NCI-H2029 treated with DMSO at 0.1 percent for 48 hours (cell line): ENCODE measurements at regions not wholly inside any gene's neighbourhood (a gene's known extent, or its start where the extent isn't known, plus 50 kb on each side); places are given as distances from the start of the nearest gene placed in this dataset.

Experiments
- DNase-seq: peaks from one replicate; lab custom pipeline; 2025; lab: John Stamatoyannopoulos, UW

DNA sequence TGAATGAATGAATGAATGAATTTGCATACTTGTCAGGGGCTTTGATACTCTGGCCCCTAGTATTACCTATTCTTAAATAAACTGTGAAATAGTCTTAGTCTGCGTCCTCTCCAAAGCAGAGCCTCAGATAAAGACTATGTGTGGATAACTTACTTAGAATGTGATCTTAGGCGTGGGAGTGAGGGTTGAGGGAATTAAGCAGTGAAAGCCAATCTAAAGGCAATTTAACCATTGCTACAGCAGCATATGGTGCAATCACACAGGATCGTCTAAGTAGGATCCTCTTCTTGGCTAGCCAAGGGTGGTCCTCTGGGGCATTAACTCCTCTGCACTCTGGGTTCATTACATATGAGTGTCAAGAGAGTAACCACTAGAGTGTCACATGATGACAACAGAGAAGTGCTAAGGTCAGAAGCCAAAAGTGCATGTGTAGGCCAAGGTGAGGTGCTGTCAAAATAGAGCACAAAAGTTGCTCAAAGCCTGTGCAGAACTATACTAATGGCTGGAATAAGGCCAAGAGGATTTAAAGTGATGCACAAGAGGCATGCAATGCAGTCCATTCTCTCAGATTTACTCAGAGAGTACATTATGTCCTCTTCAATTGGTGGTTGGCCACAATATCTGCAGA is 274.4 kb upstream of the SEMA6A start:
- DNase-seq = no peak

GRCh38 chr5:116847960-116848359 is 273.3 kb upstream of the SEMA6A start:
- DNase-seq = no peak

DNA sequence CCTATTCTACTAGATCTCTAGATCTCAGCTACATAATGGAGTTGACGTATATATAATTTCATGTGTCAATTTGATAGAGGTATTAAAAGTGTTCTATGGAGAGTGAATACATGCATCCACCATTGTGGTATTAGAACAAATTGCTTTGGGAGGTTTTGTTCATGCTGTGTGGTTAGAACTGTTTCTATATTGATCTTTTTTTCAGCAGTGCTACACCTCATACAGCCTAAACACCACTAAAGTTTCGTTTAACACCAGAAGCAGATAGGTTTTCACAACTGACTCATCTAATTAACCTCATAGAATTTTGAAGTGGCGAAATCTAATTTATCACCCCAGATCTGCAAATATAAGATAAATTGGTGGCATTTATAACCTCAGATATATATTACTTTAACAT is 269.4 kb upstream of the SEMA6A start:
- DNase-seq = no peak

GRCh38 chr5:116842514-116842961 is 267.9 kb upstream of the SEMA6A start:
- DNase-seq = no peak

DNA sequence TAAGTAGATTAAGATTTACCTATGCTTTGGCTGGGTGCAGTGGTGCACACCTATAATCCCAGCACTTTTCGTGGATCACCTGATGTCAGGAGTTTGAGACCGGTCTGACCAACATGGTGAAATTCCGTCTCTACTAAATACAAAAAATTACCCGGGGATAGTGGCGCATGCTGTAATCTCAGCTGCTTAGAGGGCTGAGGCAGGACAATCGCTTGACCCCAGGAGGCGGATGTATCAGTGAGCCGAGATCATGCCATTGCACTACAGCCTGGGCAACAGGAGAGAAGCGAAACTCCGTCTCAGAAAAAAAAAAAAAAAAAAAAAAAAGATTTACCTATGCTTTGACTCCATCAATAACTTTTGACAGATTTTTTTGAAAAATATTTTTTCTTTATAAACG is 267.1 kb upstream of the SEMA6A start:
- no peak for DNase-seq

DNA sequence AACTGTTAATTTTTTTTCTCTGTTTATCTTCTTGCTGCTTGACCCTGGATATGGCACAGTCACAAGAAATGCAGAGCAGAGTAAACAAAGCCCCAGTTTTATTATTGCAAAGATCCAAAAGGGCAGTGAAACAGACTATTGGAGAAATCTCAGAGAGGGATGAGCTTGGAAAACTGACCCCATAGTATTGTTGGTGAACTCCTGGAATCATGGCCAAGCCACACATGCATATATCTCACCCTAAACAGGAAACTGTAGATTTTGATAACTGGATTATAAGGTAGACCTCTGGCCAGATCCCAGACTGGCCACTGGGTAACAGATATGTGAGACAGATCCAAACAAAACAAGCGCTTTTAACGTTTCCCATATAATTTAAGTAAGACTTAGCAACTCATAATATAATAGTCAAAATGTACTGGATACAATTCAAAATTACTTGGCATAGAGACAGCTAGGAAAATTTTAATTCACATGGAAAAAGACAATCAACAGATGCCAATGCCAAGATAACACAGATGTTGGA is 263.5 kb upstream of the SEMA6A start:
- DNase-seq = no peak

DNA sequence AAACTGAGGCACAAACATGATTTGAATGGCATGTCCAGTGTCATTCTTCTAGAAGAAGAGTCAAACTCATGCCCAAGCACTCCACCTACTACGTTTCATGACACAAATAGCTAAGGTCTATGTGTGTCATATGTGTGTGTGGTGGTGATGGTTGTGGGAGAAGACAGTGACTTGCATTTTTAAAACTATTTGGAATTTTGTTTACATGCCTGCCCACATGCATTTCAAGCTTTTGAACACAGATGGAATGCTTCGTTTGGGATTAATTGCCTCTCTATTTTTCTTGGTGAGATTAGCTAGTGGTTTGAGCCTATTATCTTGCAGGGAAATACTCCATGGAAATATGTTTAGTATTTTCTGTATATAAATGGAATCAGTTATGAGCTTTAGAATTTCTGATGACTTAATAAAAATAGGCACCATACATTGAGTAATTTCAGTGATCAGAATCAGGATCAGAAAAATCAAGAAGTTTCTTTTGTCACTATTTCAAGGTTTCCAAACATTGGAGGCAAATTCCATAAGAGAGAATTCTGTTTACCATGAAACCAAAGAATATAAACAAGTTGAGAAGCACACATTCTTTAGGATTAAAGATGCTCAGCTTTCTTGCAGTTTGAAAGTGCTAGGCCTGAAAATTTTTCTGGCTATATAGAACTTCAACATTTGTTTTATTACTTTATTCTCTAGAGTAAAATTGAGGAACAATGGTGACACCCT is 260.3 kb upstream of the SEMA6A start:
- DNase-seq = no peak

DNA sequence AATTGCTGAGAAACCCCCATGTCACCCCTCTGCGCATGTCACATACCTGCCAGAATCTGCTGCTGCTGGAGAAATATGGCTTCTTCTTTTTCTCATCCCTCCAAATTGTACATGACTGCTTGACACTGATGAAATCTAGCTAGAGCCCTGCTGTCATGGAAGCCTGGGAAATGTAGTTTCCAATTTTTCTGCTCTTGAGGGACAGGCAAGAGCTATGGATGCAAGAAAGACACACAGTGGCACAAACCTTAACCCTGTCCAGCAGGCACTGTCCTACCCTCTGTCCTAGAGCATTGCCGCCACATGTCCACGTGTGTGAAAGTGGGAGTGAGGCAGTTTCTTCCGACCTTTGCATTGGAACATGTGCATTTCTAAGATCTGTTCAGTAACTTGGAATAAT is 255.5 kb upstream of the SEMA6A start:
- DNase-seq = no peak

GRCh38 chr5:116827078-116827477 is 252.5 kb upstream of the SEMA6A start:
- no peak for DNase-seq

- DNase-seq = no peak
Observed at GRCh38 chr5:116825486-116825885, 250.9 kb upstream of the SEMA6A start.

DNA sequence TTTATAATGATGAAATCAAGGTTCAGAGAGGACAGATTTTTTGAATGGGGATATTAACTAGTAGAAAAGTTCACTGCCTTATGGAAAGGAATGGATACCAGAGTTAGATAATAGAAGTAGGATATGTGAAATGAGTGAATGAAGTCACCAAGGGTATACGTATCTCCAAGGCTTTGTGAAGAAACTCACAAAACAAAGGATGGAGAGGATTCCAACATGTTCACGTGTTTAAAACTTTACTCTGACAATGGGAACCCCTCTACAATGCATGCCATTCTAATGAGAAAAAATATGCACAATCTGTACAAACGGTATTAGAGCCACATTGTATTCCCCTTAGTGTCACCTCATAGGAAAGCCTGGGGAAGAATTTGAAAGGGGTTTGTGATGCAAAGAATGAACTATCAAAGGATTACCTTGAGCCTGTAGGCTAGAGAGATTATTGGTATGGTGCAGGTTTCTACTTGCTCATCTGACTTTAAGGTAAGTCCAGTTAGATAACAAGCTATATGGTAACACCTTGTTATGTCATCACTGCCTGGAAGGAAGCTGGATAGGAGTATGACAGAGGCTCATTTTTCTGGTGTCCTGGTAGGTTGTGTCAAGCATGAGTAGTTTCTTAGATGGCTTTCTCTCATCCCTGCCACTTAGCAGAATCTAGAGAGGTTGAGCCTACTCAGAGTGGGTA is 250.3 kb upstream of the SEMA6A start:
- DNase-seq = no peak

- no peak for DNase-seq
Observed at GRCh38 chr5:116814626-116815385, 240.2 kb upstream of the SEMA6A start.

GRCh38 chr5:116813906-116814305 is 239.3 kb upstream of the SEMA6A start:
- DNase-seq = no peak

DNA sequence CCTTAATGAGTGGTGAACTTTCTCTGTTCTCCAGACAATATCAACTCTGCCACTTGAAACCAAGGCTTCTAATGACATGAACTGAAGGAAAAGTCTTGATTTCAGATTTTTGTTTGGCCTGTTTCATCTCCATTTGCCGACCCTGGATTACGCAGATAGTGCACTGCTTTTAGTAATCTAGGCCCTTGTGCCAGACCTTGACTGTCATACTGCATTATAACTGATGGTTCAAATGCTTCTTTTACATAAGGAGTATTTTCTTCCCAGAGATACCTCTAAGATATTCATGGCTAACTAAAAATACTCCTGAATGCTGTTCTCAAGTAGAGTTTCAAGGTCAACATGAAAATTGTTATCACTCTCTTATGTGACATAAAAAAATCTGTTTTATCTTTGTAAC is 238.7 kb upstream of the SEMA6A start:
- DNase-seq = no peak

DNA sequence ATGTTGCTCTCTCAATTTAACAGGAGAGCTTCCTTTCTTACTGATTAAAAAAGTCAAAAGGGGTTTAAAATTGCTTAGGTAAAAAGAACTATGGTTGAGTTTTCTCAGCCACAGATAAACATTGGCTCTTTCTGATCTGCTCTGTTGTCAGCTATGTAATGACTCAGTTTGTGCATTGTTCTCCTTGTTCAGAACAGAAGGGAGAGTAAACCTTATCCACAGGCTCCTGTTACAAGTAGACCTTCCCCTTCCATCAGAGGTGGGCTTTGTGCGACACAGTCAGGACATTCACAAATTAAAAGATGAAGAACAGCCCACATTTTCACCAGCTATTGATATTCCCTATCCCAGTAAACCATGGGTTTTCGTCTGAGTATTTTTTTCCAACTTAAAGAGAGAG is 236.3 kb upstream of the SEMA6A start:
- no peak for DNase-seq

GRCh38 chr5:116806836-116807235 is 232.2 kb upstream of the SEMA6A start:
- DNase-seq = no peak

DNA sequence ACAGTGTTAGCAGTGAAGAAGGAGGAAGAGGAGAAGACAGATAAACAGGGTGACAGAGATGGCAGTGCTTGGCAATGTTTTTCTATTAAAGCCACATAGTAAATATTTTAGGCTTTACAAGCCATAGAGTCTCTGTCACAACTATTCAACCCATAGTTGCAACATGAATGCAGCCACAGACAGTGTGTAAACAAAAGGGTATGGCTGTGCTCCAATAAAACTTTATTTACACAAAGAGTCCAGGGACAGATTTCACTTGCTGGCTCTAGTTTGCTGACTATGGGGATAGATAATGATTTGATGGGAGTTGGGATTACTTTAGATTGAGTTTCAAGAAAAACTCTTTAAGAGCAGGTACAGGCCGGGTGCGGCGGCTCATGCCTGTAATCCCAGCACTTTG is 224.8 kb upstream of the SEMA6A start:
- DNase-seq = no peak

- no peak for DNase-seq
Observed at GRCh38 chr5:116795189-116795588, 220.6 kb upstream of the SEMA6A start.

DNA sequence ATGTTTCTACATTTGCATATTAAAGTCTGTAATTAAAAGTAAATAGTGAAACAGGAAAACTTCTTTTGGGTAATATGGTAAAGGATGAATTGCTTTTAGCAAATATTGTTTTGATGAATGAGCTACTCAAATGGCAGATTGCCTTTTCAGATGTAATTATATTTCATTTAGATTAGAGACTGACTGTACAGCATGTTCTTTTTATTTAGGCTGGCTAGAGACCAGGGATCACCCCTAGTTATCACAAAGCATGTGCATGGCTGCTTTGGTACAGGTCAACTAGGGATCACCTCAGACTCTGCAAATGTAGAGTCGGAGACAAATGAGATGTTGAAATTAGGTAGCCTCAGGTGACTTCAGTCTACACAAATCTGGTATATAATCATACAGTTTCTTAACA is 214.9 kb upstream of the SEMA6A start:
- DNase-seq = no peak

DNA sequence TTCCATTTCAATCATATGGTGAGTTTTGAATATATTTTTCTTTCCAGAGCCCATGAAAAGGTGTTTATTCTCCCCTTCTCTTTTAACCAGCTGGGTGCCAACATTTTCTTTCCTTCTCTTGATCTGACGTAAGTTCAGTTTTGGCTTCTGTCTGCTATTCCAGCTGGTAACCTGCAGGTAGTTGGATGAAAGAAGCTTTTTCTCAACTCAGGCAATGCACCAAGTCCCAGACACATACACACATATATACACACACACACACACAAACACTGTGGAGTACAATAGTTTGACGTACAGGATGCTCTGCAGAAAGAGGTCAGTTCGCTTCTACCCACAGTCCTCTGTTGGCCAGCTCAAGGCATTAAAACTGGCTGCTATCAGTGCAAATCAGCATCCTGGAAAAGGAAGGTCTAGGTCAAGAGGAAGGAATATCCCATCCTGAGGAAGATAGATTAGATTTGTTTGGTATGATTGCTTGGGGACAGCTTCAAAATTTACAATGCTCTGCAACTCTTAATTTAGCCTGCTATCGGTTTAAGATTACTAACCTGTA is 214.3 kb upstream of the SEMA6A start:
- DNase-seq = no peak

DNA sequence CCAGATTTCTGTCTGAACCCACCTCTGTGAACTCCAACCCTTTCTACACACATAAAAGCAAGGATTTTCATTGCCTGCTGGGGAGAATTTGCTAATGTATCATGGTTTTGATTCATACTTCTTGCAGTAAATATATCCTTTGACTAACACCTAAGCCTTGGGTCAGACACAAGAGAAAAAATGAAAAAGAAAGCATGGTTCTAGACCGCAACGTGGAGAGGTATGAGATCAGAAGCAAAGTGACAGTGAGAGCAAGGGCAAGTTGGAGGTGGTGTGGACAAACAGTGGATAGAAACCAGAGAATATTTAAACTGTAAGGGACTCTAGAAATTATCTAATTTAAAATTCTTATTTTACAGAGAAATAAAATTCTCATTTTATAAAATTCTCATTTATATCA is 212.9 kb upstream of the SEMA6A start:
- DNase-seq = no peak

GRCh38 chr5:116785106-116785505 is 210.5 kb upstream of the SEMA6A start:
- DNase-seq = no peak
